SK-N-SH (cell line): ENCODE measurements at regions not wholly inside any gene's neighbourhood (a gene's known extent, or its start where the extent isn't known, plus 50 kb on each side); places are given as distances from the start of the nearest gene placed in this dataset.

ENCODE experiments used
- CTCF ChIA-PET: fragments of 300-600, 350-600 bp; formaldehyde crosslinking; extraction: SDS; loops from one replicate; lab custom pipeline; 2021; lab: Yijun Ruan, JAX
- POLR2A ChIA-PET: fragments of 350-600 bp; sonication (Branson Sonifier 250); formaldehyde crosslinking; extraction: SDS; loops from one replicate; lab custom pipeline; 2020; ENCODE audit warnings: antibody characterized with exemption, inconsistent platforms; lab: Yijun Ruan, JAX
- DNase-seq: peaks from one replicate; pipeline ENCODE4 v3.0.0; 2012
- H2AFZ ChIP-seq: fragments of 200-600 bp; sonication (generic); 2 replicates; pipeline ENCODE4 v1.8.1; 2016; ENCODE audit warnings: antibody characterized with exemption, mild to moderate bottlenecking, low read depth
- H3F3A ChIP-seq: fragments of 200-600 bp; sonication (generic); replicated peaks from 2 replicates; pipeline ENCODE3; 2016; ENCODE audit warnings: antibody characterized with exemption, mild to moderate bottlenecking; ENCODE audit not compliant: insufficient read depth
- H3K27ac ChIP-seq, 2 experiments: fragments of 200-500 bp in 1 of 2; fragments of 200-600 bp in 1 of 2; sonication (Bioruptor generic) in 1 of 2; sonication (generic), shearing (Covaris generic) in 1 of 2; 2 replicates each; pipeline versions ENCODE4 v1.5.1 to v1.6.1; 2014 to 2016; ENCODE audit warnings: low read depth in 2 of 2, inconsistent platforms in 1 of 2, low read length in 1 of 2, mild to moderate bottlenecking in 1 of 2, mixed read lengths in 1 of 2
- H3K27me3 ChIP-seq: fragments of 200-600 bp; sonication (generic), shearing (Covaris generic); 2 replicates; pipeline ENCODE4 v1.6.1; 2016; ENCODE audit warnings: mixed run types; ENCODE audit not compliant: insufficient read depth
- H3K36me3 ChIP-seq, 2 experiments: fragments of 200-500 bp in 1 of 2; fragments of 200-600 bp in 1 of 2; sonication (Bioruptor generic) in 1 of 2; sonication (generic) in 1 of 2; replicated peaks in 1 of 2; 2 replicates each; pipeline versions ENCODE3 to v1.5.1; 2014 to 2016; ENCODE audit warnings: low read length in 1 of 2, mild to moderate bottlenecking in 1 of 2; ENCODE audit not compliant: insufficient read depth in 2 of 2, control insufficient read depth in 1 of 2
- H3K4me1 ChIP-seq, 2 experiments: fragments of 200-500 bp in 1 of 2; fragments of 200-600 bp in 1 of 2; sonication (Bioruptor generic) in 1 of 2; sonication (generic), shearing (Covaris generic) in 1 of 2; 2 replicates each; pipeline versions ENCODE4 v1.5.1 to v1.6.1; 2014 to 2016; ENCODE audit warnings: low read depth in 1 of 2, low read length in 1 of 2, mixed run types in 1 of 2; ENCODE audit not compliant: insufficient read depth in 2 of 2, control insufficient read depth in 1 of 2
- H3K4me2 ChIP-seq: fragments of 200-600 bp; sonication (generic), shearing (Covaris generic); 2 replicates; pipeline ENCODE4 v1.6.1; 2017; ENCODE audit warnings: mixed run types
- H3K4me3 ChIP-seq, 2 experiments: fragments of 200-500 bp in 1 of 2; fragments of 200-600 bp in 1 of 2; sonication (Bioruptor generic) in 1 of 2; sonication (generic), shearing (Covaris generic) in 1 of 2; 2 replicates each; pipeline versions ENCODE4 v1.5.1 to v1.8.1; 2014 to 2016; ENCODE audit warnings: low read depth in 2 of 2, inconsistent platforms in 1 of 2, low read length in 1 of 2, mild to moderate bottlenecking in 1 of 2, mixed read lengths in 1 of 2, moderate library complexity in 1 of 2
- H3K79me2 ChIP-seq: fragments of 200-600 bp; sonication (generic); 2 replicates; pipeline ENCODE4 v1.8.1; 2017; ENCODE audit warnings: mild to moderate bottlenecking; ENCODE audit not compliant: insufficient read depth
- H3K9ac ChIP-seq: fragments of 200-600 bp; sonication (generic); 2 replicates; pipeline ENCODE4 v1.6.1; 2017; ENCODE audit warnings: mixed run types
- H3K9me2 ChIP-seq: fragments of 200-600 bp; sonication (generic); 2 replicates; pipeline ENCODE4 v1.6.1; 2017; ENCODE audit warnings: mixed run types
- H3K9me3 ChIP-seq: fragments of 200-600 bp; sonication (generic); 2 replicates; pipeline ENCODE4 v1.6.1; 2017; ENCODE audit warnings: mixed run types, mild to moderate bottlenecking, moderate library complexity
- H4K20me1 ChIP-seq: fragments of 200-600 bp; sonication (generic); 2 replicates; pipeline ENCODE4 v1.6.1; 2017; ENCODE audit warnings: mild to moderate bottlenecking, mixed run types; ENCODE audit not compliant: insufficient read depth
- CHD2 ChIP-seq: fragments of 150-350 bp; IDR thresholded peaks from 2 replicates; pipeline ENCODE4 v1.6.1; 2018; ENCODE audit warnings: low read length; ENCODE audit not compliant: partially characterized antibody
- CTCF ChIP-seq: fragments of 200-600 bp; sonication (generic); IDR thresholded peaks from 2 replicates; pipeline ENCODE4 v1.6.1; 2017; ENCODE audit warnings: antibody characterized with exemption, mild to moderate bottlenecking, moderate library complexity
- ELF1 ChIP-seq: IDR thresholded peaks from 2 replicates; pipeline ENCODE4 v1.4.0; 2012
- FOXM1 ChIP-seq: IDR thresholded peaks from 2 replicates; pipeline ENCODE4 v1.4.0; 2012; ENCODE audit warnings: low read depth, mild to moderate bottlenecking
- MEF2A ChIP-seq: IDR thresholded peaks from 2 replicates; pipeline ENCODE4 v1.4.0; 2012; ENCODE audit warnings: low read depth, borderline replicate concordance
- MXI1 ChIP-seq: IDR thresholded peaks from 2 replicates; pipeline ENCODE4 v1.6.1; 2012; ENCODE audit warnings: mild to moderate bottlenecking, low read depth, low read length, improper control_type of control experiment
- POLR2AphosphoS5 ChIP-seq: IDR thresholded peaks from 2 replicates; pipeline ENCODE4 v1.6.1; 2012; ENCODE audit warnings: low read depth, low read length
- RAD21 ChIP-seq: IDR thresholded peaks from 2 replicates; pipeline ENCODE4 v1.6.1; 2012; ENCODE audit warnings: mild to moderate bottlenecking, low read length
- RFX5 ChIP-seq: IDR thresholded peaks from 2 replicates; pipeline ENCODE4 v1.6.1; 2012; ENCODE audit warnings: mild to moderate bottlenecking, improper control_type of control experiment, low read length
- SMC3 ChIP-seq: IDR thresholded peaks from 2 replicates; pipeline ENCODE4 v1.6.1; 2012; ENCODE audit warnings: low read depth, low read length, improper control_type of control experiment
- TAF1 ChIP-seq: IDR thresholded peaks from 2 replicates; pipeline ENCODE4 v1.6.1; 2012; ENCODE audit warnings: low read depth, mild to moderate bottlenecking, low read length, moderate library complexity, borderline replicate concordance
- TEAD4 ChIP-seq: IDR thresholded peaks from 2 replicates; pipeline ENCODE4 v1.4.0; 2012; ENCODE audit warnings: mild to moderate bottlenecking, borderline replicate concordance; ENCODE audit not compliant: insufficient read depth
- USF1 ChIP-seq: IDR thresholded peaks from 2 replicates; pipeline ENCODE4 v1.4.0; 2012; ENCODE audit warnings: low read depth, borderline replicate concordance
- USF2 ChIP-seq: fragments of 150-350 bp; IDR thresholded peaks from 2 replicates; pipeline ENCODE4 v1.6.1; 2017; ENCODE audit warnings: antibody characterized with exemption, low read length, low read depth, borderline replicate concordance
- YY1 ChIP-seq: IDR thresholded peaks from 2 replicates; pipeline ENCODE4 v1.4.0; 2012; ENCODE audit warnings: low read depth, mild to moderate bottlenecking
- ZBTB33 ChIP-seq: IDR thresholded peaks from 2 replicates; pipeline ENCODE4 v1.4.0; 2012; ENCODE audit warnings: low read depth, borderline replicate concordance
- WGBS: methylation state at CpG from one replicate; pipeline ENCODE4 v1.1.6; 2017; ENCODE audit warnings: low lambda C conversion rate; 5-methylcytosine and 5-hydroxymethylcytosine counted together

- TF ChIP-seq CTCF (no peak), RFX5 (no peak), MEF2A (no peak), POLR2AphosphoS5 (no peak)
Observed at GRCh38 chr6:163646133-163646532, 231.6 kb downstream of the QKI start (continued).

GRCh38 chr6:163645560-163645959, 231.0 kb downstream of the QKI start:
- no peaks in the 10 kb centered on the region for H3K4me1 ChIP-seq
- no peaks in the 10 kb centered on the region for H3K79me2 ChIP-seq
- H2AFZ ChIP-seq, result no peak overlapping the region
- no peaks in the 10 kb centered on the region for H3K27me3 ChIP-seq
- WGBS, result 40% methylated on average over 10 of the region's 10 CpGs
- no peak for DNase-seq
- H3K9ac ChIP-seq, result no peak overlapping the region
- H3K9me3 ChIP-seq, result no peaks in the 10 kb centered on the region
- no peaks in the 10 kb centered on the region for H3K9me2 ChIP-seq
- no peak for TF ChIP-seq CHD2
- TF ChIP-seq CTCF, result no peak
- no peak overlapping the region for H3K4me2 ChIP-seq
- H4K20me1 ChIP-seq, result no peaks in the 10 kb centered on the region
- H3K36me3 ChIP-seq, result no peaks in the 10 kb centered on the region
- ChIA-PET CTCF (no interaction called here), POLR2A (no interaction called here)
- no peak overlapping the region for H3K4me3 ChIP-seq
- H3F3A ChIP-seq, result no peaks in the 10 kb centered on the region
- no peak overlapping the region for H3K27ac ChIP-seq

GRCh38 chr6:163643866-163644265, 229.3 kb downstream of the QKI start:
- ChIA-PET POLR2A (no interaction called here), CTCF (no interaction called here)
- WGBS, result 8% methylated on average over 1 of the region's 3 CpGs
- no peak overlapping the region for H3K27ac ChIP-seq
- H3K4me1 ChIP-seq, result no peaks in the 10 kb centered on the region
- H4K20me1 ChIP-seq, result no peaks in the 10 kb centered on the region
- no peaks in the 10 kb centered on the region for H3K79me2 ChIP-seq
- H3K4me2 ChIP-seq, result no peak overlapping the region
- no peaks in the 10 kb centered on the region for H3K27me3 ChIP-seq
- no peak overlapping the region for H2AFZ ChIP-seq
- no peaks in the 10 kb centered on the region for H3K9me3 ChIP-seq
- no peaks in the 10 kb centered on the region for H3K36me3 ChIP-seq
- no peaks in the 10 kb centered on the region for H3F3A ChIP-seq
- no peaks in the 10 kb centered on the region for H3K9me2 ChIP-seq
- no peak overlapping the region for H3K4me3 ChIP-seq
- DNase-seq, result no peak
- H3K9ac ChIP-seq, result no peak overlapping the region
- TF ChIP-seq SMC3 (no peak), RAD21 (no peak), ELF1 (no peak), USF1 (no peak), FOXM1 (no peak), TEAD4 (no peak), YY1 (no peak), USF2 (no peak), MXI1 (no peak), CTCF (no peak), ZBTB33 (no peak), POLR2AphosphoS5 (no peak), TAF1 (no peak)
